Fibroblast of villous mesenchyme (primary cell): ENCODE measurements at regions not wholly inside any gene's neighbourhood (a gene's known extent, or its start where the extent isn't known, plus 50 kb on each side); places are given as distances from the start of the nearest gene placed in this dataset.
"Not testable (repeated sequence)": the region's sequence is repeated elsewhere in the genome, so short reads cannot be mapped to it uniquely, and the experiment has no call there.

Experiments
- DNase-seq: peaks from one replicate; pipeline ENCODE4 v3.0.0-alpha.2; 2010; ENCODE audit warnings: low read depth
- H3K4me3 ChIP-seq: 2 replicates; pipeline ENCODE4 v1.5.1; 2011; ENCODE audit warnings: low read depth, mild to moderate bottlenecking, low read length
- CTCF ChIP-seq: IDR thresholded peaks from 2 replicates; pipeline ENCODE4 v1.5.1; 2012; ENCODE audit warnings: low read depth, mild to moderate bottlenecking, low read length; ENCODE audit not compliant: insufficient read depth

- TF ChIP-seq CTCF = peak; percentile 45
Measured at GRCh38 chrX:37509349-37509748, 62.1 kb upstream of the LANCL3 start.

GRCh38 chrX:37516512-37516911 lies 54.9 kb upstream of the LANCL3 start:
- not testable (repeated sequence) for DNase-seq, H3K4me3 ChIP-seq

More at GRCh38 chrX:37509349-37509748, 62.1 kb upstream of the LANCL3 start:
- DNase-seq = peak; percentile 2
- H3K4me3 ChIP-seq = no peak overlapping the region

- DNase-seq, H3K4me3 ChIP-seq: not testable (repeated sequence)
Measured at GRCh38 chrX:37519261-37519660, 52.2 kb upstream of the LANCL3 start.

GRCh38 chrX:37520860-37521450 lies 50.5 kb upstream of the LANCL3 start:
- H3K4me3 ChIP-seq, DNase-seq: not testable (repeated sequence)
